ENCODE measurements at regions not wholly inside any gene's neighbourhood (a gene's known extent, or its start where the extent isn't known, plus 50 kb on each side); places are given as distances from the start of the nearest gene placed in this dataset.
"Not testable (repeated sequence)": the region's sequence is repeated elsewhere in the genome, so short reads cannot be mapped to it uniquely, and the experiment has no call there.

- H3K9me3 ChIP-seq; ATAC-seq; H3K36me3 ChIP-seq; H3K4me1 ChIP-seq; H3K27me3 ChIP-seq; intact Hi-C loops (cut with DNase I); H3K27ac ChIP-seq; DNase-seq; H3K4me3 ChIP-seq: not testable (repeated sequence)
Measured at GRCh38 chr17:16839242-16840175, 132.4 kb downstream of the TNFRSF13B start.

GRCh38 chr17:16838795-16839194, 133.1 kb downstream of the TNFRSF13B start:
- peak; percentile 30 for ATAC-seq
- DNase-seq; intact Hi-C loops (cut with DNase I); H3K36me3 ChIP-seq; H3K27me3 ChIP-seq; H3K4me3 ChIP-seq; H3K27ac ChIP-seq; H3K9me3 ChIP-seq; H3K4me1 ChIP-seq: not testable (repeated sequence)

GRCh38 chr17:16838287-16838686, 133.6 kb downstream of the TNFRSF13B start:
- H3K4me3 ChIP-seq; H3K27ac ChIP-seq; DNase-seq; H3K27me3 ChIP-seq; H3K36me3 ChIP-seq; intact Hi-C loops (cut with DNase I); H3K9me3 ChIP-seq; H3K4me1 ChIP-seq: not testable (repeated sequence)
- ATAC-seq, result peak; percentile 40

- intact Hi-C loops (cut with DNase I); H3K4me3 ChIP-seq; H3K27me3 ChIP-seq; H3K4me1 ChIP-seq; H3K36me3 ChIP-seq; ATAC-seq; H3K9me3 ChIP-seq; DNase-seq; H3K27ac ChIP-seq: not testable (repeated sequence)
Measured at GRCh38 chr17:16837468-16838266, 134.3 kb downstream of the TNFRSF13B start.

DNA sequence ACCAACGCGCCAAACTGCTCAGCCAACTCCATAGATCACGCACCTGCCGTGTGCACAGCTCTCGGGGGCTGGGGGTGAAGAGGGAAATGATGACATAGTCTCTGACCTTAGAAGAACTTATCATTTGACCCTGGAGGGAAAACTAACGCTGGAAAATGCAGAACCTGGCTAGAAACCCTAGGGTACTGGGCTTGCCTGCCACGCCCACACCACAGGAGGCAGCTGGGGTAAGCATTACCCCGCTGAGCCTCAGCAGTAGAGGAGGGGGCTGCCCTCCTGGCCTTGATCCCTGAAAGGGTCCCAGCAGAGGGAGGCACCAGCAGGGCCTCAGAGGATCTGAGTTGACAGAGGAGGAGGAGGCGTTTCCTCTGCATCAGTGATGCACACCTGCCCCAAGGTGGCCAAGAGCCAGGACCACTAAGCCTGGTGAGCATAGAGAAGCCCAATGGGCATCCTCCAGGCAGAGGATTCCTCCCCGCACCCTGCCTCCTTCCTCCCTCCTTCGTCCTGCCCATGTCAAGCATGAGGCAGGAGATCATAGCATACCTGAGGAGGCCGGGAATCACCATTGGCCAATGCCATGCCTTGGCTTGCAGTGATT, 135.5 kb downstream of the TNFRSF13B start:
- H3K27me3 ChIP-seq; H3K9me3 ChIP-seq; intact Hi-C loops (cut with DNase I); H3K4me3 ChIP-seq; H3K36me3 ChIP-seq; H3K4me1 ChIP-seq; ATAC-seq; H3K27ac ChIP-seq: not testable (repeated sequence)
- DNase-seq, result peak; percentile 33

DNA sequence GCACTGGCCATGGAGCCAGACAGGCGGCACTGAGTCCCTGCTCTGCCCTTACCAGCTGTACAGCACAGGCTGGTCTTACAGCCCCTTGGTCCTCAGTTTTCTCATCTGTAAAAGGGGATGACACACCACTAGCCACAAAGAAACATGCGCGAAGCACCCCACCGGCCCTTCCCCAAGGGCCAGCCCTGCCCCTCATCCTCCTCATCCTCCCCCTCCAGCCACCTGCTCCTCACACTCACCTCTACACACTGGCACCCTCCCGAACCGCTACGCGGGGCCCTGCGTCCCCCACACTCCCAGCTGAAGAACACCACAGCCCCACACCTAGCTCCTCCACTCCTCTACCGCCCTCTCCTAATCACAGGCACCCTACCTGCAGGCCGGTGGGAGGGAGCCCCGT, 138.4 kb downstream of the TNFRSF13B start:
- H3K9me3 ChIP-seq; H3K36me3 ChIP-seq; H3K4me3 ChIP-seq; H3K27me3 ChIP-seq; intact Hi-C loops (cut with DNase I); H3K4me1 ChIP-seq; H3K27ac ChIP-seq: not testable (repeated sequence)
- peak; percentile 2 for ATAC-seq
- DNase-seq, result peak; percentile 53

GRCh38 chr17:16832853-16833252, 139.1 kb downstream of the TNFRSF13B start:
- H3K36me3 ChIP-seq; intact Hi-C loops (cut with DNase I); H3K27ac ChIP-seq; H3K4me3 ChIP-seq; H3K4me1 ChIP-seq; H3K9me3 ChIP-seq; H3K27me3 ChIP-seq: not testable (repeated sequence)
- ATAC-seq, result peak; percentile 86
- peak; percentile 84 for DNase-seq

DNA sequence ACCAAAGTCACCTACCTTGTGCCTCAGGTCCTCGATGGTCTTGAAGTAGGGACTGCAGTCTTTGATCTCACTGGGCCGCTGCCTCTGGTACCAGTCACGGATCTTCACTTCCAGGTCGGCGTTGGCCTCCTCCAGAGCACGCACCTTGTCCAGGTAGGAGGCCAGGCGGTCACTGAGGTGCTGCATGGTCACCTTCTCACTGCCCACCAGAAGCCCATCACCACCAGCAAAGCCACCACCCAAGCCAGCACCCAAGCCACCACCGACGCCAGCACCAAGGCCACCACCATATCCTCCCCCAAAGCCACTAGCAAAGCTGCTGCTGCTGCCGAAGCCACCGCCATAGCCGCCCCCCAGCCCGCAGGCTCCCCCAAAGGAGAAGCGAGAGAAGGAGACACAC, 139.7 kb downstream of the TNFRSF13B start:
- H3K9me3 ChIP-seq; intact Hi-C loops (cut with DNase I); H3K36me3 ChIP-seq; H3K4me1 ChIP-seq; H3K27ac ChIP-seq; H3K27me3 ChIP-seq; ATAC-seq; H3K4me3 ChIP-seq: not testable (repeated sequence)
- DNase-seq, result peak; percentile 57

- H3K36me3 ChIP-seq; H3K9me3 ChIP-seq; H3K4me1 ChIP-seq; ATAC-seq; DNase-seq; intact Hi-C loops (cut with DNase I); H3K4me3 ChIP-seq; H3K27ac ChIP-seq; H3K27me3 ChIP-seq: not testable (repeated sequence)
Measured at GRCh38 chr17:16830770-16831169, 140.7 kb downstream of the CCDC144A start.

DNA sequence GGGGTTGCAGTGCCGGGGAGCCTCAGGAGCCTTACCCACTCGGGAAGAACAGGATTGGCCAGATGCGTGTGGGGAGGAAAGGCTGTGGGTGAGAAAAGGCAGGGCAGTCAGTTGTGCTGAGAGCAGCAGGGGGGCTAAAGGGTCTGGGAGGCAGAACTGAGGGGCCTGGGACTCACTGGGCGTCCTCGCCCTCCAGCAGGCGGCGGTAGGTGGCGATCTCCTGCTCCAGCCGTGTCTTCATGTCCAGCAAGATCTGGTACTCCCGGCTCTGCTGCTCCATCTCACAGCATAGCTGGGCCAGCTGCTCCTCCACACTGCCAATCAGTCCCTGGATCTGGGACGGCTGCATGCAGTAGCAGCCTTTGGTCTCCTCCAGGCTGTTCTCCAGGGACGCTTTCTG, 140.2 kb downstream of the CCDC144A start:
- ATAC-seq, DNase-seq: not testable (repeated sequence)

More for the DNA sequence above, 140.2 kb downstream of the CCDC144A start:
- H3K27ac ChIP-seq; H3K27me3 ChIP-seq; H3K9me3 ChIP-seq; intact Hi-C loops (cut with DNase I); H3K4me3 ChIP-seq; H3K4me1 ChIP-seq; H3K36me3 ChIP-seq: not testable (repeated sequence)

All from upper lobe of right lung (tissue), 1 donor.